ENCODE measurements at regions not wholly inside any gene's neighbourhood (a gene's known extent, or its start where the extent isn't known, plus 50 kb on each side); places are given as distances from the start of the nearest gene placed in this dataset.

DNA sequence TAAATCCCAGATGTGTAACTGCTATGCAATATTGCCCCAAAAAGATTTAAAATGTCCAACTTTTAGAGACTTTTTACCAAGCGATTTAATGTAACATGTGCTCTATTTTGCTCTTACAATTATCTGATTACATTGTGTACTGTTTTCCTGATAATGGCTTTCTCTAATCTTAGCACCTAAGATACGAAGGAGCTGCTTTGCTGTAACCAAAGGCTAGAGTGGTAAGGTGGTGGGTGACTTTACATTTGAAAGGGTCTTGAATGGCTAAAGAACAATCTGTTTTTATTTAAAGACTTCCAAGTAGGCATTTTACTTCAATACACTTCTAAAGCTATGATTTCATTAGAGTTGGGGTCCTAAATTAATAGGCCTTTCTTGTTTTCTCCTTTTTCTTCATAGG lies 1201.6 kb upstream of the MAP3K7 start:
- no peaks in the 10 kb centered on the region for H3K27me3 ChIP-seq
- no peak for DNase-seq
- no peaks in the 10 kb centered on the region for H3K9me3 ChIP-seq
- TF ChIP-seq, protein P1, sequence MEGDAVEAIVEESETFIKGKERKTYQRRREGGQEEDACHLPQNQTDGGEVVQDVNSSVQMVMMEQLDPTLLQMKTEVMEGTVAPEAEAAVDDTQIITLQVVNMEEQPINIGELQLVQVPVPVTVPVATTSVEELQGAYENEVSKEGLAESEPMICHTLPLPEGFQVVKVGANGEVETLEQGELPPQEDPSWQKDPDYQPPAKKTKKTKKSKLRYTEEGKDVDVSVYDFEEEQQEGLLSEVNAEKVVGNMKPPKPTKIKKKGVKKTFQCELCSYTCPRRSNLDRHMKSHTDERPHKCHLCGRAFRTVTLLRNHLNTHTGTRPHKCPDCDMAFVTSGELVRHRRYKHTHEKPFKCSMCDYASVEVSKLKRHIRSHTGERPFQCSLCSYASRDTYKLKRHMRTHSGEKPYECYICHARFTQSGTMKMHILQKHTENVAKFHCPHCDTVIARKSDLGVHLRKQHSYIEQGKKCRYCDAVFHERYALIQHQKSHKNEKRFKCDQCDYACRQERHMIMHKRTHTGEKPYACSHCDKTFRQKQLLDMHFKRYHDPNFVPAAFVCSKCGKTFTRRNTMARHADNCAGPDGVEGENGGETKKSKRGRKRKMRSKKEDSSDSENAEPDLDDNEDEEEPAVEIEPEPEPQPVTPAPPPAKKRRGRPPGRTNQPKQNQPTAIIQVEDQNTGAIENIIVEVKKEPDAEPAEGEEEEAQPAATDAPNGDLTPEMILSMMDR (IDR thresholded peaks at IDR 0.05) = no peak
- H3K4me3 ChIP-seq = no peak overlapping the region
- no peak overlapping the region for H3K27ac ChIP-seq
- H3K4me1 ChIP-seq = no peaks in the 10 kb centered on the region
- no peaks in the 10 kb centered on the region for H3K36me3 ChIP-seq
- ATAC-seq = no peak
- intact Hi-C loops (cut with DNase I) = no loop called here

DNA sequence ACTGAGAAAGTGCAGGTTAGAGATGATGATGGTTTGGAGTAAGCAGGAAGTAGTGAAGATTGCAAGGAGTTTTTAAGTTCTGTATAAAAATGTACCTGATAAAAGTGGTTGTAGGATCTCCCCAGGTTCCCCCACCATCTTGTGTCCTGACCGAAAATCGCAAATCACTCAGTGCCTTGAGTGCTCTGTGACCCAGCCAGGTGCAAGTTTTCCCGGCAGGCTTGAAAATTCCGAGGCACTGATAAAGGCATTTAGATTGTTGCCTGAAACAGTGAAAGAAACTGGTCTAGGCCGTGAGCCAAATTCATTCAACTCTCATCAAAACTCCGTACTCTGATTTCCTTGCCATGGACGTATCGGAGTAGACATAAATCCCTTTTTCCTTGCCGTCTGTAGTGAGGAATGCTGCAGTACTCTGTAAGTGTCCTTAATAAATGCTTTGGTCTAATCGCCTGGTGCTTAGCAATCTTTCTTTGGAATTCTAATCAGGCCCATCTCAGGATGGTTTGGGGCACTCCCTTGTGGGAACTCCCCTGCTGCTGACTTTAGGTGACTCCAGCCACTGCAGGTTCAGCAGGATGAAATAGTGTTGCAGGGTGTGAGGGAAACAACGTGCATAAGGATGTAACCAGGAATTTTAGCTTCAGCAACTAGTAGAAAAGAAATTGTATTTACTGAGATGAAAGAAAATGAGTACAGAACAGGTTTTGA lies 1199.8 kb upstream of the MAP3K7 start:
- intact Hi-C loops (cut with DNase I) = no loop called here
- no peaks in the 10 kb centered on the region for H3K27me3 ChIP-seq
- TF ChIP-seq, protein P1 (IDR thresholded peaks at IDR 0.05) = no peak
- no peak overlapping the region for H3K27ac ChIP-seq
- H3K9me3 ChIP-seq = no peaks in the 10 kb centered on the region
- no peaks in the 10 kb centered on the region for H3K4me1 ChIP-seq
- DNase-seq (no peak), ATAC-seq (peak; percentile 78)
- H3K36me3 ChIP-seq = no peaks in the 10 kb centered on the region
- no peak overlapping the region for H3K4me3 ChIP-seq

DNA sequence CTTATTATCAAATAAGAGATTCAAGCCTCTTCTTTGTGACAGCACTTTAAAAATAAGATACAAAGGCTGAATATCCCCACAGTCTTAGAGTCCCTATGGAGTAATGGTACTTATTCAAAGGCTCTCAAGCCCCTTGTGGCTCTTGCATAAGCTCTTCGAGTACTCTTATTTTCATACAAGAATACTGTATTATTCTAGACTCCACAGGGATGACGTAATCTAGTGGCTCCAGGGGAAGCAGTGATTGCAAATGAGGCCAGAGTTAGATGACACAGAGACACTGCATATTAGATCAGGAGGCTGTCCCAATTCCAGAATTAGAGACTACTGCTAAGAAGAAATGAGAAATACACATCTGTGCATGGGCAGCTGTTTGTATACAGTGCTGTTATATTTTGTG lies 1195.9 kb upstream of the MAP3K7 start:
- no peak overlapping the region for H3K27ac ChIP-seq
- no peaks in the 10 kb centered on the region for H3K4me1 ChIP-seq
- TF ChIP-seq, protein P1 (IDR thresholded peaks at IDR 0.05) = no peak
- H3K4me3 ChIP-seq = no peak overlapping the region
- no peak for DNase-seq
- no peaks in the 10 kb centered on the region for H3K27me3 ChIP-seq
- ATAC-seq = peak; percentile 76
- H3K9me3 ChIP-seq = no peaks in the 10 kb centered on the region
- H3K36me3 ChIP-seq = no peaks in the 10 kb centered on the region
- intact Hi-C loops (cut with DNase I) = no loop called here

GRCh38 chr6:91781946-91782345 lies 1195.1 kb upstream of the MAP3K7 start:
- H3K27me3 ChIP-seq = no peaks in the 10 kb centered on the region
- H3K36me3 ChIP-seq = no peaks in the 10 kb centered on the region
- TF ChIP-seq, protein P1 (IDR thresholded peaks at IDR 0.05) = no peak
- no peaks in the 10 kb centered on the region for H3K9me3 ChIP-seq
- DNase-seq (no peak), ATAC-seq (no peak)
- intact Hi-C loops (cut with DNase I) = no loop called here
- no peaks in the 10 kb centered on the region for H3K4me1 ChIP-seq
- no peak overlapping the region for H3K27ac ChIP-seq
- H3K4me3 ChIP-seq = no peak overlapping the region

GRCh38 chr6:91780270-91780669 lies 1193.4 kb upstream of the MAP3K7 start:
- DNase-seq (no peak), ATAC-seq (no peak)
- Histone ChIP-seq H3K4me3 (no peak overlapping the region), H3K36me3 (no peaks in the 10 kb centered on the region), H3K9me3 (no peaks in the 10 kb centered on the region), H3K27me3 (no peaks in the 10 kb centered on the region), H3K4me1 (no peaks in the 10 kb centered on the region), H3K27ac (no peak overlapping the region)
- TF ChIP-seq, protein P1 (IDR thresholded peaks at IDR 0.05) = no peak
- intact Hi-C loops (cut with DNase I) = no loop called here

- intact Hi-C loops (cut with DNase I) = no loop called here
- H3K27me3 ChIP-seq = no peaks in the 10 kb centered on the region
- no peaks in the 10 kb centered on the region for H3K4me1 ChIP-seq
- no peak overlapping the region for H3K4me3 ChIP-seq
- TF ChIP-seq, protein P1 (IDR thresholded peaks at IDR 0.05) = no peak
- no peak for DNase-seq
- no peak for ATAC-seq
- no peak overlapping the region for H3K27ac ChIP-seq
- H3K36me3 ChIP-seq = no peaks in the 10 kb centered on the region
- no peaks in the 10 kb centered on the region for H3K9me3 ChIP-seq
These were observed 1174.7 kb upstream of the MAP3K7 start for GRCh38 chr6:91761621-91762020.

All from upper lobe of right lung (tissue), 1 donor.